Ovary (tissue), 7 donors: ENCODE measurements at regions not wholly inside any gene's neighbourhood (a gene's known extent, or its start where the extent isn't known, plus 50 kb on each side); places are given as distances from the start of the nearest gene placed in this dataset.

ENCODE experiments used
- DNase-seq, 5 donors: peaks; one replicate each; pipeline ENCODE4 v3.0.0-alpha.2; 2019 to 2020
- H3K27ac ChIP-seq, 2 donors: fragments of 200-600 bp; one replicate each; pipeline versions ENCODE4 v1.5.1 to v1.8.0; 2019 to 2022
- H3K27me3 ChIP-seq: fragments of 200-600 bp; one replicate; pipeline ENCODE4 v1.8.0; 2022
- H3K36me3 ChIP-seq: fragments of 200-600 bp; sonication (generic); one replicate; pipeline ENCODE4 v1.5.1; 2019
- H3K4me1 ChIP-seq: one replicate; pipeline ENCODE4 v1.8.1; 2013; ENCODE audit warnings: mild to moderate bottlenecking, moderate library complexity; ENCODE audit not compliant: insufficient read depth
- H3K4me3 ChIP-seq: fragments of 200-600 bp; sonication (generic); one replicate; pipeline ENCODE4 v1.5.1; 2017
- H3K9me3 ChIP-seq, 2 donors: fragments of 200-600 bp in 1 of 2; sonication (generic) in 1 of 2; one replicate each; pipeline versions ENCODE4 v1.5.1 to v1.8.1; 2013 to 2019; ENCODE audit warnings: mild to moderate bottlenecking in 1 of 2, moderate library complexity in 1 of 2
- CTCF ChIP-seq, 3 donors: fragments of 450-650 bp in 2 of 3; fragments of 200-600 bp in 1 of 3; IDR thresholded peaks; one replicate each; pipeline versions ENCODE4 v1.5.1 to v1.8.0; 2016 to 2022; ENCODE audit warnings: antibody characterized with exemption in 3 of 3, mild to moderate bottlenecking in 1 of 3
- EP300 ChIP-seq: sonication (generic); formaldehyde crosslinking; IDR thresholded peaks from one replicate; pipeline ENCODE4 v1.6.1; 2017; ENCODE audit warnings: antibody characterized with exemption
- POLR2A ChIP-seq: fragments of 450-650 bp; IDR thresholded peaks from one replicate; pipeline ENCODE4 v1.6.1; 2017; ENCODE audit warnings: antibody characterized with exemption, mild to moderate bottlenecking, moderate library complexity
- WGBS, 3 donors: extraction: QIAGEN DNeasy Blood & Tissue Kit in 1 of 3; methylation state at CpG; one replicate each; pipeline versions ENCODE4 v1.1.5 to v1.1.7; 2013 to 2017; 5-methylcytosine and 5-hydroxymethylcytosine counted together
- intact Hi-C, 4 donors: fragments of 100-400 bp; cut with DNase I; formaldehyde crosslinking; loops; one replicate each; pipeline versions ENCODE4 v1.11.0 to v1.15.1; 2022 to 2023
- donor health status: DM: no; HTN: no; CAD: no; lungs with moderate emphysema.
- donor health status: DM: no; HTN: no; CAD: no.
- donor health status: Bipolar disorder and iron deficiency.
- donor health status: DM: no; HTN: no; CAD: no.
- donor health status: DM: yes; HTN: yes; CAD: no.

GRCh38 chr10:33611423-33611822 lies 277.0 kb upstream of the NRP1 start:
- Histone ChIP-seq H3K36me3 (no peaks in the 10 kb centered on the region), H3K27ac (no peak overlapping the region), H3K27me3 (no peaks in the 10 kb centered on the region), H3K4me3 (no peak overlapping the region), H3K4me1 (no peaks in the 10 kb centered on the region), H3K9me3 (no peaks in the 10 kb centered on the region)
- DNase-seq, result no peak
- intact Hi-C loops, result no loop called here
- 90 to 100% (median 95%) methylated on average over 1 of the region's 1 CpG for WGBS, 3 donors
- TF ChIP-seq POLR2A (no peak), EP300 (no peak), CTCF (IDR thresholded peaks at IDR 0.05) (no peak)

- DNase-seq, result no peak
- H3K4me3 ChIP-seq, result no peak overlapping the region
- H3K4me1 ChIP-seq, result no peaks in the 10 kb centered on the region
- H3K9me3 ChIP-seq, result no peaks in the 10 kb centered on the region
- no peaks in the 10 kb centered on the region for H3K27me3 ChIP-seq
- no peak overlapping the region for H3K27ac ChIP-seq
- TF ChIP-seq CTCF (IDR thresholded peaks at IDR 0.05) (no peak), POLR2A (no peak), EP300 (no peak)
- H3K36me3 ChIP-seq, result no peaks in the 10 kb centered on the region
- intact Hi-C loops, result no loop called here
Measured at GRCh38 chr10:33609546-33609945, 275.1 kb upstream of the NRP1 start.

- Histone ChIP-seq H3K4me3 (no peak overlapping the region), H3K27me3 (no peaks in the 10 kb centered on the region), H3K27ac (no peak overlapping the region), H3K9me3 (no peaks in the 10 kb centered on the region), H3K36me3 (no peaks in the 10 kb centered on the region), H3K4me1 (no peaks in the 10 kb centered on the region)
- DNase-seq, result no peak
- WGBS, 3 donors, result 69 to 76% (median 72%) methylated on average over 1 of the region's 1 CpG
- intact Hi-C loops, result loop anchor here in 1 of 4 donors (2.0 kb wide), 1 partner anchor 61 kb away; no protein-coding TSS in a partner anchor
- no peak for TF ChIP-seq CTCF (IDR thresholded peaks at IDR 0.05)
- TF ChIP-seq POLR2A, result no peak
- no peak for TF ChIP-seq EP300
Measured at GRCh38 chr10:33602278-33602677, 267.8 kb upstream of the NRP1 start.

- Histone ChIP-seq H3K36me3 (no peaks in the 10 kb centered on the region), H3K4me3 (no peak overlapping the region), H3K9me3 (no peaks in the 10 kb centered on the region), H3K27me3 (no peaks in the 10 kb centered on the region), H3K27ac (no peak overlapping the region), H3K4me1 (no peaks in the 10 kb centered on the region)
- intact Hi-C loops, result no loop called here
- no peak for TF ChIP-seq EP300
- no peak for TF ChIP-seq POLR2A
- no peak for TF ChIP-seq CTCF (IDR thresholded peaks at IDR 0.05)
- WGBS, 3 donors, result 62 to 76% (median 74%) methylated on average over 3 of the region's 3 CpGs
- DNase-seq, result no peak
Measured at GRCh38 chr10:33600381-33600780, 265.9 kb upstream of the NRP1 start.

GRCh38 chr10:33596422-33596821 lies 262.0 kb upstream of the NRP1 start:
- TF ChIP-seq EP300, result no peak
- TF ChIP-seq POLR2A, result no peak
- TF ChIP-seq CTCF (IDR thresholded peaks at IDR 0.05), result no peak
- H3K27ac ChIP-seq, result no peak overlapping the region
- H3K27me3 ChIP-seq, result no peaks in the 10 kb centered on the region
- WGBS, 3 donors, result 73 to 80% (median 75%) methylated on average over 6 of the region's 6 CpGs
- no peak overlapping the region for H3K4me3 ChIP-seq
- no peaks in the 10 kb centered on the region for H3K36me3 ChIP-seq
- intact Hi-C loops, result no loop called here
- no peak for DNase-seq
- no peaks in the 10 kb centered on the region for H3K4me1 ChIP-seq
- H3K9me3 ChIP-seq, result no peaks in the 10 kb centered on the region
